GM12874 (cell line): ENCODE measurements at regions not wholly inside any gene's neighbourhood (a gene's known extent, or its start where the extent isn't known, plus 50 kb on each side); places are given as distances from the start of the nearest gene placed in this dataset.

ENCODE experiments used
- CTCF ChIP-seq: IDR thresholded peaks from 2 replicates; pipeline ENCODE4 v1.5.1; 2011; ENCODE audit warnings: low read depth, mild to moderate bottlenecking, control low read depth, low read length, moderate library complexity; ENCODE audit not compliant: insufficient read depth

- TF ChIP-seq CTCF, result no peak
Observed at GRCh38 chr2:122858075-122858702, 1102.7 kb downstream of the TSN start.

GRCh38 chr2:122858813-122859212 lies 1103.4 kb downstream of the TSN start:
- no peak for TF ChIP-seq CTCF

- TF ChIP-seq CTCF, result no peak
Observed at GRCh38 chr2:122859260-122859659, 1103.8 kb downstream of the TSN start.

DNA sequence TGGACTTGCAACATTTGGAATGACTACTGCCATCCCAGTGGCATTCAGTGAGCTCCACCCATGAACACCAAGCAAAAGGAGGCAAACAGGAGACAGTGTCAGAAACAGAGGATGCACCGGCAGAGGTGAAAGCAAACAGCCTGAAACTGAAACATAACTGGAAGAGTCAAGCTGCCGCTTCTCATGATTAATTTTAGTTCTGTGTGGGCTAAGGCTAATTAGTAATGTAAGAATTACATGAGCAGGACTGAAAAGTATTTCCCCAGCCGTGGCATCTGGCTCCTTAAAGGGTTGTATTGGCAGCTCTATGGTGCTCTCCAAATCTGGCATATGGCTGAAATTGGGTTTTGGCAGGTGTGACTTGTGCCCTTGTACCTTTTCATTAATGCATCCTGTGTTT lies 1108.1 kb downstream of the TSN start:
- TF ChIP-seq CTCF, result no peak

DNA sequence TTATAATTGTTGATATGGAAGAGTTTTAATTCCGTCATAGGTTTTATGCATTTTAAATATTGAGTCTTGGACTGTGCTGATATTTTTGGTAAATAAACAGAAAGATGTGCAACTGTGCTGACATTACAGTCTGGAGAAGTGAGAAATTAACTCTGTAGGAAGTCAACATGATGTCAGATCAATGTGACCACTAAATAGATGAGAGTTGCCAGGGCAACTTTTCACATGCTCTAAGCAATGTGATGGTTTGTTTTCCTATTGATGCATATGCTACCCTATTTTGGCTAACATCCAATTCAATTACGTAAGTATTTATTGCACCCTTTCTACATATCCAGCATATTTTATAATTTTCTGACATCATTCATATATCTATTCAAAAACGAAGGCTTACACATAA lies 1109.3 kb downstream of the TSN start:
- no peak for TF ChIP-seq CTCF

DNA sequence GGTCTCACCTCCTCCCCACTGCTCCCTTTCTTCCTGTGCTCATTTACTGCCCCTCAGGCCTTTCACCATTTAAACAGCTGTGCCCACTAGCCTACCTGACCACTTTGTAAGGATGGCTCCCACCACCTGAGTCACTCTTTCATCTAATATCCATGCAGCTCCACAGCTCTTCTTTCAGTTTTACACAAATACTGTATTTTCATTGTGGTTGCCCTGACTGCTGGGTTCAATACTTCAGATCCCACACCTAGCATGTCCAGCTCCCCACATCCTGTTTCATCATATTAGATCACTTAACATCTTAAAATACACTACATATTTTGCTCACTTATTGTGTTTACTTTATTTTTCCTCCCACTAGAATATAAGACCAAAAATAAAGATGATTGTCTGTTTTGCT lies 1110.6 kb downstream of the TSN start:
- no peak for TF ChIP-seq CTCF

DNA sequence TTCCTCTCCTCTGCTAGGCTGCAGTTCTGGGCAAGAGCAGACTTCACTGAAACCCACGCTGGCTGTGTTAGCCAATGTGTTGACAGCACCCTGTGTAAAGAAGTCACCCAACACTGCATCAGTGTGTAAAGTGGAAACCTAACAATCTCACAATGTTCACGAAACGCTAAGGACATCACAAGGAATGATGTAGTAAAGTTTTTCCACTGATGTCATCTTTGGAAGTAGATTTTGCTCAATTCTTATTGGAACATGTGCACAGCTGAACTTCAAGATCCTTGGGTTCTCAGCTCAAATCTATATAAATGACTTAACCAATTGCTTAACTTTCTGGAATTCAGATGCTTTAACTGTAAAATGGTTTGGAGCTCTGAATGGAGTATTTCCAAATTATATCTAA lies 1112.5 kb downstream of the TSN start:
- TF ChIP-seq CTCF, result no peak
